ENCODE measurements at regions not wholly inside any gene's neighbourhood (a gene's known extent, or its start where the extent isn't known, plus 50 kb on each side); places are given as distances from the start of the nearest gene placed in this dataset.

GRCh38 chr12:105907982-105908381 is 230.8 kb downstream of the NUAK1 start:
- DNase-seq, result no peak

GRCh38 chr12:105910030-105910429 is 228.7 kb downstream of the NUAK1 start:
- no peak for DNase-seq

GRCh38 chr12:105911966-105912365 is 226.8 kb downstream of the NUAK1 start:
- DNase-seq, result no peak

- no peak for DNase-seq
Measured at GRCh38 chr12:105912882-105913678, 225.7 kb downstream of the NUAK1 start.

- no peak for DNase-seq
Measured at GRCh38 chr12:105915997-105916759, 222.6 kb downstream of the NUAK1 start.

GRCh38 chr12:105916760-105917039 is 222.1 kb downstream of the NUAK1 start:
- no peak for DNase-seq

- DNase-seq, result no peak
Measured at GRCh38 chr12:105920161-105920684, 218.5 kb downstream of the NUAK1 start.

- DNase-seq, result no peak
Measured at GRCh38 chr12:105921055-105921454, 217.7 kb downstream of the NUAK1 start.

- no peak for DNase-seq
Measured at GRCh38 chr12:105921872-105922669, 216.7 kb downstream of the NUAK1 start.

GRCh38 chr12:105922670-105923102 is 216.1 kb downstream of the NUAK1 start:
- DNase-seq, result no peak

GRCh38 chr12:105924526-105925208 is 214.1 kb downstream of the NUAK1 start:
- no peak for DNase-seq

GRCh38 chr12:105927564-105927963 is 211.2 kb downstream of the NUAK1 start:
- no peak for DNase-seq

- DNase-seq, result no peak
Measured at GRCh38 chr12:105928436-105928835, 210.3 kb downstream of the NUAK1 start.

- DNase-seq, result no peak
Measured at GRCh38 chr12:105929192-105929591, 209.6 kb downstream of the NUAK1 start.

- DNase-seq, result no peak
Measured at GRCh38 chr12:105930557-105931503, 207.9 kb downstream of the NUAK1 start.

- DNase-seq, result no peak
Measured at GRCh38 chr12:105931762-105932570, 206.8 kb downstream of the NUAK1 start.

GRCh38 chr12:105933671-105934665 is 204.8 kb downstream of the NUAK1 start:
- no peak for DNase-seq

GRCh38 chr12:105935106-105935505 is 203.6 kb downstream of the NUAK1 start:
- DNase-seq, result no peak

- no peak for DNase-seq
Measured at GRCh38 chr12:105935981-105936380, 202.8 kb downstream of the NUAK1 start.

All from suppressor macrophage treated with lipopolysaccharide for 1 hour (primary cell).